ENCODE measurements at regions not wholly inside any gene's neighbourhood (a gene's known extent, or its start where the extent isn't known, plus 50 kb on each side); places are given as distances from the start of the nearest gene placed in this dataset.

GRCh38 chr1:208332036-208332773 is 88.0 kb upstream of the PLXNA2 start:
- ChIA-PET POLR2A (interaction anchor here (0.5 to 0.6 kb wide), 2 partner anchors 8 to 1228 kb away, joined by 3 read pairs; no protein-coding TSS in a partner anchor), CTCF (ENCODE audit: unreplicated experiment) (no interaction called here)
- Histone ChIP-seq H4K20me1 (ENCODE audit: insufficient read depth, low read length) (no peaks in the 10 kb centered on the region), H3K9me2 (ENCODE audit: insufficient read depth, low read length) (no peaks in the 10 kb centered on the region), H3K27ac (ENCODE audit: low read depth, low read length, poor library complexity, severe bottlenecking) (no peak overlapping the region), H3K79me2 (ENCODE audit: insufficient read depth, low read depth, low read length) (no peaks in the 10 kb centered on the region), H3K4me1 (ENCODE audit: insufficient read depth, low read length, poor library complexity, severe bottlenecking) (no peaks in the 10 kb centered on the region), H3K4me2 (ENCODE audit: low read length) (no peak overlapping the region), H3K36me3 (ENCODE audit: insufficient read depth, low read length) (no peaks in the 10 kb centered on the region), H3K9me3 (ENCODE audit: low read length) (no peaks in the 10 kb centered on the region), H2AFZ (ENCODE audit: low read length) (no peak overlapping the region), H3K4me3 (ENCODE audit: low read depth, low read length, poor library complexity, severe bottlenecking) (no peak overlapping the region)
- intact Hi-C loops (cut with micrococcal nuclease; ENCODE audit: unreplicated experiment) = no loop called here
- no peak for DNase-seq (ENCODE audit: low spot score)
- no peak for TF ChIP-seq CTCF (conservative IDR thresholded peaks at IDR 0.05; ENCODE audit: low read length)
- no peak for TF ChIP-seq EZH2phosphoT487 (IDR thresholded peaks at IDR 0.05; ENCODE audit: borderline replicate concordance, low read depth, low read length)
- no TSS peak for BruUV-seq (replicated peaks)

- Histone ChIP-seq H2AFZ (ENCODE audit: low read length) (no peak overlapping the region), H3K4me1 (ENCODE audit: insufficient read depth, low read length, poor library complexity, severe bottlenecking) (no peaks in the 10 kb centered on the region), H3K4me2 (ENCODE audit: low read length) (no peak overlapping the region), H3K27ac (ENCODE audit: low read depth, low read length, poor library complexity, severe bottlenecking) (no peak overlapping the region), H3K4me3 (ENCODE audit: low read depth, low read length, poor library complexity, severe bottlenecking) (no peak overlapping the region), H3K36me3 (ENCODE audit: insufficient read depth, low read length) (no peaks in the 10 kb centered on the region), H3K9me2 (ENCODE audit: insufficient read depth, low read length) (no peaks in the 10 kb centered on the region), H3K79me2 (ENCODE audit: insufficient read depth, low read depth, low read length) (no peaks in the 10 kb centered on the region), H3K9me3 (ENCODE audit: low read length) (no peaks in the 10 kb centered on the region), H4K20me1 (ENCODE audit: insufficient read depth, low read length) (no peaks in the 10 kb centered on the region)
- POLR2A ChIA-PET = interaction anchor here (0.6 kb wide), 2 partner anchors 380 to 1227 kb away, joined by 3 read pairs; no protein-coding TSS in a partner anchor
- TF ChIP-seq CTCF (conservative IDR thresholded peaks at IDR 0.05; ENCODE audit: low read length) (no peak), EZH2phosphoT487 (IDR thresholded peaks at IDR 0.05; ENCODE audit: borderline replicate concordance, low read depth, low read length) (no peak)
- DNase-seq (ENCODE audit: low spot score) = no peak
- intact Hi-C loops (cut with micrococcal nuclease; ENCODE audit: unreplicated experiment) = no loop called here
- CTCF ChIA-PET (ENCODE audit: unreplicated experiment) = no interaction called here
- no TSS peak for BruUV-seq (replicated peaks)
Measured at GRCh38 chr1:208332774-208333126, 88.6 kb upstream of the PLXNA2 start.

GRCh38 chr1:208333676-208334075 is 89.5 kb upstream of the PLXNA2 start:
- Histone ChIP-seq H3K4me3 (ENCODE audit: low read depth, low read length, poor library complexity, severe bottlenecking) (no peak overlapping the region), H4K20me1 (ENCODE audit: insufficient read depth, low read length) (no peaks in the 10 kb centered on the region), H3K9me3 (ENCODE audit: low read length) (no peaks in the 10 kb centered on the region), H2AFZ (ENCODE audit: low read length) (no peak overlapping the region), H3K36me3 (ENCODE audit: insufficient read depth, low read length) (no peaks in the 10 kb centered on the region), H3K79me2 (ENCODE audit: insufficient read depth, low read depth, low read length) (no peaks in the 10 kb centered on the region), H3K27ac (ENCODE audit: low read depth, low read length, poor library complexity, severe bottlenecking) (no peak overlapping the region), H3K9me2 (ENCODE audit: insufficient read depth, low read length) (no peaks in the 10 kb centered on the region), H3K4me2 (ENCODE audit: low read length) (no peak overlapping the region), H3K4me1 (ENCODE audit: insufficient read depth, low read length, poor library complexity, severe bottlenecking) (no peaks in the 10 kb centered on the region)
- ChIA-PET POLR2A (interaction anchor here (0.6 to 0.7 kb wide), 2 partner anchors 17 to 1905 kb away, joined by 3 read pairs; no protein-coding TSS in a partner anchor), CTCF (ENCODE audit: unreplicated experiment) (no interaction called here)
- intact Hi-C loops (cut with micrococcal nuclease; ENCODE audit: unreplicated experiment) = no loop called here
- TF ChIP-seq CTCF (conservative IDR thresholded peaks at IDR 0.05; ENCODE audit: low read length) (no peak), EZH2phosphoT487 (IDR thresholded peaks at IDR 0.05; ENCODE audit: borderline replicate concordance, low read depth, low read length) (no peak)
- DNase-seq (ENCODE audit: low spot score) = no peak
- no TSS peak for BruUV-seq (replicated peaks)
